ENCODE measurements at regions not wholly inside any gene's neighbourhood (a gene's known extent, or its start where the extent isn't known, plus 50 kb on each side); places are given as distances from the start of the nearest gene placed in this dataset.

DNA sequence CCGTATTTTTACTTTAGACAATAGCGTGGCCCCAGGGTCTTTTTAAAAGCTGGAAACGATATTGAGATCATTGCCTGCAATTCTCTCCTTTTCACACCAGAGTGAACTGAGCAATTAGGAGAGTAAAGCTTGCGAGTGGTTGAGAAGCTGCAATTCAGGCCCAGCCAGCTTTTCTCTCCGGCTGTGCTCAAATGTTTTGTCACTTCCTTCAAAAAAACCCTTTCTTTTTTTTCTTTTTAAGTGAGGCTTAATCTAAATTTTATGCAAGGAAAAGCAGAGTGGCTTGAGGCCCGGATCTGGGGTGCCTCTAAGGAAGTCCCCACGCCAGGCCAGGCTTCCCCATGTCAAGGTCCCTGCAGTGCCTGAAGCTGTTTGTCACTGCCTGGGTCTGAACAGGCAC lies 433.9 kb downstream of the GLRX3 start:
- no peaks in the 10 kb centered on the region for H3K4me1 ChIP-seq (ENCODE audit: insufficient read depth, low read length, poor library complexity, severe bottlenecking)
- intact Hi-C loops (cut with micrococcal nuclease; ENCODE audit: unreplicated experiment) = no loop called here
- no peak for TF ChIP-seq EZH2 (IDR thresholded peaks at IDR 0.05; ENCODE audit: borderline replicate concordance, low read depth, low read length, poor library complexity, severe bottlenecking)
- TF ChIP-seq, protein P1, sequence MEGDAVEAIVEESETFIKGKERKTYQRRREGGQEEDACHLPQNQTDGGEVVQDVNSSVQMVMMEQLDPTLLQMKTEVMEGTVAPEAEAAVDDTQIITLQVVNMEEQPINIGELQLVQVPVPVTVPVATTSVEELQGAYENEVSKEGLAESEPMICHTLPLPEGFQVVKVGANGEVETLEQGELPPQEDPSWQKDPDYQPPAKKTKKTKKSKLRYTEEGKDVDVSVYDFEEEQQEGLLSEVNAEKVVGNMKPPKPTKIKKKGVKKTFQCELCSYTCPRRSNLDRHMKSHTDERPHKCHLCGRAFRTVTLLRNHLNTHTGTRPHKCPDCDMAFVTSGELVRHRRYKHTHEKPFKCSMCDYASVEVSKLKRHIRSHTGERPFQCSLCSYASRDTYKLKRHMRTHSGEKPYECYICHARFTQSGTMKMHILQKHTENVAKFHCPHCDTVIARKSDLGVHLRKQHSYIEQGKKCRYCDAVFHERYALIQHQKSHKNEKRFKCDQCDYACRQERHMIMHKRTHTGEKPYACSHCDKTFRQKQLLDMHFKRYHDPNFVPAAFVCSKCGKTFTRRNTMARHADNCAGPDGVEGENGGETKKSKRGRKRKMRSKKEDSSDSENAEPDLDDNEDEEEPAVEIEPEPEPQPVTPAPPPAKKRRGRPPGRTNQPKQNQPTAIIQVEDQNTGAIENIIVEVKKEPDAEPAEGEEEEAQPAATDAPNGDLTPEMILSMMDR (conservative IDR thresholded peaks at IDR 0.05; ENCODE audit: low read depth, low read length) = no peak
- H3K4me3 ChIP-seq (ENCODE audit: low read depth, low read length, poor library complexity, severe bottlenecking) = no peak overlapping the region
- DNase-seq (ENCODE audit: low spot score) = no peak
- no TSS peak for BruUV-seq (replicated peaks)
- no peak overlapping the region for H3K27ac ChIP-seq (ENCODE audit: low read depth, low read length, poor library complexity, severe bottlenecking)
- H3K9me3 ChIP-seq (ENCODE audit: low read depth, low read length, poor library complexity, severe bottlenecking) = no peaks in the 10 kb centered on the region
- ChIA-PET POLR2A (ENCODE audit: low non-redundant PET) (no interaction called here), CTCF (no interaction called here)
- H3K36me3 ChIP-seq (ENCODE audit: insufficient read depth, low read length, poor library complexity, severe bottlenecking) = no peaks in the 10 kb centered on the region
- H3K27me3 ChIP-seq (replicated peaks; ENCODE audit: insufficient read depth, low read depth, low read length, poor library complexity) = no peaks in the 10 kb centered on the region

DNA sequence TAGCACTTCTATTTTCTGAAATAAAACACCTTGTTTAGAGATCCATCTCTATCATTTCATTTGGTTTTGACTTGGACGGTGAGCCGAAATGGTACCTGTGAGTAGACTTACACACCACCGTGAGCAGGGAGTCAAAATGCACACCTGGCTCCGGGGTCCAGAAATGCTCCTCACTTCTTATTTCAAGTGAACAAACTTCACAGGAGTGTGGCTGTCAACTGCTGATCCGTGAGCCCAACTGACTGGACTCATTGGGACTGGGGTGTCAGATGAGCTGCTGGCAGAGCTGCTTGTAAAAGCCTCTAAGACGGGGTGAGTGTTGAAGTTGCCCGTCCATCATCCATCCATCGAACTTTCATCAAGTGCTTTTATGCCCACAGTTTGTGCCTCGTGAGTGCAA lies 435.5 kb downstream of the GLRX3 start:
- no peak for DNase-seq (ENCODE audit: low spot score)
- Histone ChIP-seq H3K9me3 (ENCODE audit: low read depth, low read length, poor library complexity, severe bottlenecking) (no peaks in the 10 kb centered on the region), H3K4me3 (ENCODE audit: low read depth, low read length, poor library complexity, severe bottlenecking) (no peak overlapping the region), H3K27me3 (replicated peaks; ENCODE audit: insufficient read depth, low read depth, low read length, poor library complexity) (no peaks in the 10 kb centered on the region), H3K4me1 (ENCODE audit: insufficient read depth, low read length, poor library complexity, severe bottlenecking) (no peaks in the 10 kb centered on the region), H3K36me3 (ENCODE audit: insufficient read depth, low read length, poor library complexity, severe bottlenecking) (no peaks in the 10 kb centered on the region), H3K27ac (ENCODE audit: low read depth, low read length, poor library complexity, severe bottlenecking) (no peak overlapping the region)
- no TSS peak for BruUV-seq (replicated peaks)
- intact Hi-C loops (cut with micrococcal nuclease; ENCODE audit: unreplicated experiment) = no loop called here
- ChIA-PET POLR2A (ENCODE audit: low non-redundant PET) (no interaction called here), CTCF (no interaction called here)
- TF ChIP-seq, protein P1 (conservative IDR thresholded peaks at IDR 0.05; ENCODE audit: low read depth, low read length) = no peak
- TF ChIP-seq EZH2 (IDR thresholded peaks at IDR 0.05; ENCODE audit: borderline replicate concordance, low read depth, low read length, poor library complexity, severe bottlenecking) = no peak

DNA sequence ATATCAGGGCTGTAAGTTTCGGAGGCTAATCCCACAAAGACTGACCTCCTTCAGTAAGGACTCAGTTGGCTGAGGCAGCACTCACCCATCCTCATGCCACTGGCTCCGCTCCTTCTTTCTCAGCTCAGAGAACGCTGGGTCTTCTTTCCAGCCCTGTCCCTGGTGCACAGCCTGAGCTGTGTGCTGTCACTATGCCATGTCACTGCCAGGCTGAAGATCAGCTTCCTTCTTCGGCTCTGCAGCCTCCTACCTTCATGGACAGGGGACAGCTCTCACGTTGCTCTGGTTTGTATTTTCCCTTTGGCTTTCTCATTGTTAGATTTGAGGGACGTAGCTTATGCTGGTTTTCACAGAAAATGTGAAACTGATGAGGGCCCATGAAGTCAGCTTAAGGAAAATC lies 437.3 kb downstream of the GLRX3 start:
- DNase-seq (ENCODE audit: low spot score) = no peak
- POLR2A ChIA-PET (ENCODE audit: low non-redundant PET) = no interaction called here
- no peaks in the 10 kb centered on the region for H3K27me3 ChIP-seq (replicated peaks; ENCODE audit: insufficient read depth, low read depth, low read length, poor library complexity)

More for the DNA sequence above, 437.3 kb downstream of the GLRX3 start:
- CTCF ChIA-PET = no interaction called here
- Histone ChIP-seq H3K27ac (ENCODE audit: low read depth, low read length, poor library complexity, severe bottlenecking) (no peak overlapping the region), H3K9me3 (ENCODE audit: low read depth, low read length, poor library complexity, severe bottlenecking) (no peaks in the 10 kb centered on the region), H3K4me3 (ENCODE audit: low read depth, low read length, poor library complexity, severe bottlenecking) (no peak overlapping the region), H3K4me1 (ENCODE audit: insufficient read depth, low read length, poor library complexity, severe bottlenecking) (no peaks in the 10 kb centered on the region), H3K36me3 (ENCODE audit: insufficient read depth, low read length, poor library complexity, severe bottlenecking) (no peaks in the 10 kb centered on the region)
- no TSS peak for BruUV-seq (replicated peaks)
- no peak for TF ChIP-seq EZH2 (IDR thresholded peaks at IDR 0.05; ENCODE audit: borderline replicate concordance, low read depth, low read length, poor library complexity, severe bottlenecking)
- TF ChIP-seq, protein P1 (conservative IDR thresholded peaks at IDR 0.05; ENCODE audit: low read depth, low read length) = no peak
- intact Hi-C loops (cut with micrococcal nuclease; ENCODE audit: unreplicated experiment) = no loop called here

All from A673 (cell line).